Motor neuron (in vitro differentiated cells): ENCODE measurements at regions not wholly inside any gene's neighbourhood (a gene's known extent, or its start where the extent isn't known, plus 50 kb on each side); places are given as distances from the start of the nearest gene placed in this dataset.

Experiments
- ATAC-seq, 8 experiments: fragments of 200-7000 bp; cut with Tn5 transposase; replicated peaks in 6 of 8; 2 replicates each; pipeline ENCODE4 v1.8.0; 2021; ENCODE audit warnings: mild to moderate bottlenecking in 8 of 8, moderate library complexity in 8 of 8
- H3K27ac ChIP-seq, 2 donors: fragments of 250-450 bp; sonication (Bioruptor Pico); 2 replicates each; pipeline ENCODE4 v1.9.0; 2021; ENCODE audit warnings: antibody characterized with exemption in 2 of 2, mild to moderate bottlenecking in 2 of 2, moderate library complexity in 1 of 2
- H3K4me1 ChIP-seq, 2 donors: fragments of 250-450 bp; sonication (Bioruptor Pico); replicated peaks in 1 of 2; 2 replicates each; pipeline ENCODE4 v1.6.1; 2021; ENCODE audit warnings: antibody characterized with exemption in 2 of 2, mild to moderate bottlenecking in 2 of 2, moderate library complexity in 1 of 2
- H3K4me3 ChIP-seq, 5 donors: fragments of 250-450 bp; sonication (Bioruptor Pico); 2 replicates each; pipeline ENCODE4 v1.9.0; 2021; ENCODE audit warnings: antibody characterized with exemption in 5 of 5, mild to moderate bottlenecking in 5 of 5, moderate library complexity in 4 of 5
- WGBS, 10 experiments: fragments of 450-650 bp; shearing (Covaris generic); methylation state at CpG; one replicate each; pipeline ENCODE4 v1.0.0; 2022; 5-methylcytosine and 5-hydroxymethylcytosine counted together
- in situ Hi-C, 9 experiments: fragments of 400-800 bp; cut with MboI; loops; one replicate each; pipeline ENCODE4 v1.15.0; 2021; ENCODE audit warnings: low sequenced_read_pairs in 9 of 9, low pct_unique_long_range_greater_than_20kb in 2 of 9; ENCODE audit not compliant: unreplicated experiment in 9 of 9

DNA sequence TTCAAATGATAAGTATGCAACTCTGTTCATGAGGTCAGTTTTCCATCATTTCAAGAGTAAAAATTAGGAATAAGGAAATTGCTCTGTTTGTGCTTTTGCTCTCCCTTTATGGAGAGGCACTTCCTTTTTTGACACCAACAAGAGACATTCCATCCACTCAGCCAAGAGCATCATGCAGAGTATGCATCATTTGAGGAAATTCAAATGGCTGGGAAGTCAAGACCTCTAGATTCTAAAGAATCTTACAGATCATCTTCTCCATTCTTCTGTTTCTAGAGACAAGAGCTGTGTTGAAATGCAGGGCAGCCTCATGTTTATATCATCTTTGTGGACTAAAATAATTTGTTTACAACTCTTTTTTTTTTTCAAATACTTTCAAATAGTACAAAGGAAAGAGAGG, 669.4 kb downstream of the CDH11 start:
- ATAC-seq, result no peak
- in situ Hi-C loops, result loop anchor here in 1 of 9 experiments (25.0 kb wide), 1 partner anchor 365 kb away; no protein-coding TSS in a partner anchor
- H3K27ac ChIP-seq, result no peak overlapping the region
- H3K4me3 ChIP-seq, result no peak overlapping the region
- H3K4me1 ChIP-seq, result peaks cover 0 to 5% of the 10 kb centered on the region in 2 donors

DNA sequence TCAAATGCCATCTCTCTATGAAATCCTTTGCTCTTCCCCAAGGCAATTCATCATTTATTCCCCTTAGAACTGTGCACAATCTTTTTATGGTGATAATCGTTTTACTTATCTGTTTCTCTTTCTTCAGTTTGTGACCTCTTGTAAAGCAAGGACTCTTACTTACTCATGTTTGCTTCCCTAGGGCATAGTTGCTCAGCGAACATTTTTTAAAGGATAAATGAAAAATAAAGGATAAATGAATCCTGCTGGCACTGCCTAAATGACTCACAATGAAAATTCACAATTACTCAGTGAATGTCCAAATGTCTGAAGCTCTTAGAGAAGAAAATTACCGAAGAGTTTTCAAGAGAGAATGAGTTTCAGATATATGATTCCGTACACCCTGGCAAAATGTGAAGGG, 671.7 kb downstream of the CDH11 start:
- Histone ChIP-seq H3K4me1 (peaks cover 0 to 4% of the 10 kb centered on the region in 2 donors), H3K4me3 (no peak overlapping the region), H3K27ac (no peak overlapping the region)
- peak in 2 of 8 experiments; percentile 29 to 55 for ATAC-seq
- WGBS, 10 experiments, result 0 to 100% (median 79%) methylated on average over 2 to 4 of the region's 4 CpGs
- in situ Hi-C loops, result loop anchor here in 1 of 9 experiments (25.0 kb wide), 1 partner anchor 363 kb away; no protein-coding TSS in a partner anchor

DNA sequence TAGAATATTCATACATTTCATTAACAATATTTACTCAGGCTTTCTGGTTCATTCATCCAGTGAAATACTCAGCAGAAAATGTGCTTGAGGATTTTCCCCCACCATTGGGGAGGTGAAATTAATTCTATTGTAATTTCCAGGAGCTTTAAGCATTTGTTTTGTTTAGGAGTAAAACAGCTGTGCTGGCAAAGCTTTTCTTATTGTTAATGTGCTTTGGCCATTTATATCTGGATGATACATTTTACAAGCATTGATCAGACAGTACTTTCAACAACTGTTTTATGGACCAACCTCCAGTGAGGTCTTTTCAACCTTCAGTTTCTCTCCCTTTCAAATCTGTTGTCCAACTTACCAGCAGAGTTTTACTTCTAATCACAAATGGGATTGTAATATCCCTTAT, 672.4 kb downstream of the CDH11 start:
- no peak overlapping the region for H3K4me3 ChIP-seq
- H3K27ac ChIP-seq, result no peak overlapping the region
- H3K4me1 ChIP-seq, result no peaks in the 10 kb centered on the region
- in situ Hi-C loops, result no loop called here
- ATAC-seq, result peak in 1 of 8 experiments; percentile 71

DNA sequence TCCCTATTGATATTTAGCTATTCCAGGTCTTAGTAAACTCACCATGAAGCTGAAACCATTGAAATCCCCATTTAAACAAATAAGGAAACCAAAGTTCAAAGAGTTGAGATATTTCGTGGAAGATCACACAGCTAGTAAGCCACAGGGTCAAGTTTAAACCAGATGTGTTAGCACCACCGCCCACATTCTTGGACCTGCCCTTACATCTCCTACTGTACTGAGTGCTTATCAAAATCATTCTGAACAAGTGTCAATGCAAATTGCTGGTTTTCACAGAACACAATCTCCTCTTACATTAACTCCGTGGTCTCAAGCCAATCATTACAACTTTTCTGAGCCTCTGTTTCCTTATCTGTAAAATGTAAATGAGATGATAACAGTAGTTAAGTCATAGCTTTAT, 676.2 kb downstream of the CDH11 start:
- H3K27ac ChIP-seq, result no peak overlapping the region
- no peak overlapping the region for H3K4me3 ChIP-seq
- in situ Hi-C loops, result no loop called here
- peak in 2 of 8 experiments; percentile 28 to 78 for ATAC-seq
- no peaks in the 10 kb centered on the region for H3K4me1 ChIP-seq
- WGBS, 10 experiments, result 20 to 100% (median 74%) methylated on average over 1 to 3 of the region's 3 CpGs; no CpG with 5 or more reads in 1 of the 10 experiments

DNA sequence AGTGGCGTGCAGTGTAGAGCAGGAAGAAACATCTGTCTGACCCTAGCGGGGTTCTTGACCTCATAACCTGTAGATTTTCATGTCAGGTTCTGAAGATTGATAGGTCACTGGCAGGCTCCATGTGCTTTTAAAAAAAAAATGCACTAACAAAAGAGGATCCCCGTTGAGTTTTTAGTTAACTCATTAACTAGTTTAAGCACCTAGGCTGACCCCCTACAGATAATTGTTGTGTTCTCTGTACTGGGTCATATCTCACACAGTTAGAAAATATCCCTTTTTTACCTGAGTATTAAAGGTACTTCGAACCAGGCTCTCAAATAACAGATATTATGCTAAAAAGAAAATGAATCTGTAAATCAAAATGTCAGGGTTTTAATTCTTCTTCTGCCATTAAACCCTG, 676.6 kb downstream of the CDH11 start:
- in situ Hi-C loops, result no loop called here
- Histone ChIP-seq H3K27ac (no peak overlapping the region), H3K4me1 (no peaks in the 10 kb centered on the region), H3K4me3 (no peak overlapping the region)
- no peak for ATAC-seq
- WGBS, 10 experiments, result 29 to 100% (median 62%) methylated on average over 1 to 4 of the region's 4 CpGs

DNA sequence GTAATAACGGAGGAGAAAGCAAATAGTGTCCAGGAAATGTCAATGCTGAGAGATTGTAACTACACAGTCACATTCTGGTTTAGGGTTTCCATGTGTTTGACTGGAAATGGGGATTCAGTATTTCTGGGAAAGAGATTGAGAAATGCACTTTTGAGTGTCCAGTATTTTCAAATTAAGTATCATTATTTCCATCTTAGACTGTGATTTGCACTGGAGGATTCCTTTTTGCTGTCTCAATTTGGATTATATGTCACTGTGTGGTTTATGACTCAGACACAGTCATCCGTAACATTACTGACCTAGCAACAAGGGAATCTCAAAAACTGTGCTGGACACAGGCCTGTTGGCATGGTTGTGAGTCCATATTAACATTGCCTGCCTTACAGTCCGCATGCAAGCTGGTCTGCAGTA, 681.4 kb downstream of the CDH11 start:
- 22 to 91% (median 67%) methylated on average over 1 to 3 of the region's 3 CpGs; no CpG with 5 or more reads in 1 of the 10 experiments for WGBS, 10 experiments
- Histone ChIP-seq H3K4me3 (no peak overlapping the region), H3K27ac (no peak overlapping the region), H3K4me1 (no peaks in the 10 kb centered on the region)
- in situ Hi-C loops, result no loop called here
- ATAC-seq, result peak; percentile 36 to 100 (median 63)

DNA sequence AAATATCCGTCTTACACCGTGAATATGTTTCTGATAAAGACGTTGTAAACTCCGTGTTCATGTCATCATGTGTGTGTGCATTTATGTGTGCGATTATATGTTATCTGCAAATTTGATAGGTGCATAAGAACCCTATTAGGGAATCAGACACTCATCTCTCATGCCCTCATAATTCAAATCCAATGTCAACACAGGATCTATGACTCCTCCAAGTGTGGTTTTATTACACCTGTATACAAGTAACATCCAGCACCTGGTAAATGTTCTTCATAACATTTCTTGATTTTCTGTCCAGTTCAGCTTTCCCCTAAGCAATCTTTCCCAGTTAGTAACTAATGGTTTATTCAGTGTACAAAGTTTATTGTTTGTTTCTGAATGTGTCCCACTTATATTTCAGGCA, 681.9 kb downstream of the CDH11 start:
- in situ Hi-C loops, result no loop called here
- H3K27ac ChIP-seq, result no peak overlapping the region
- WGBS, 10 experiments, result 62 to 100% (median 96%) methylated on average over 2 to 5 of the region's 5 CpGs; no CpG with 5 or more reads in 3 of the 10 experiments

DNA sequence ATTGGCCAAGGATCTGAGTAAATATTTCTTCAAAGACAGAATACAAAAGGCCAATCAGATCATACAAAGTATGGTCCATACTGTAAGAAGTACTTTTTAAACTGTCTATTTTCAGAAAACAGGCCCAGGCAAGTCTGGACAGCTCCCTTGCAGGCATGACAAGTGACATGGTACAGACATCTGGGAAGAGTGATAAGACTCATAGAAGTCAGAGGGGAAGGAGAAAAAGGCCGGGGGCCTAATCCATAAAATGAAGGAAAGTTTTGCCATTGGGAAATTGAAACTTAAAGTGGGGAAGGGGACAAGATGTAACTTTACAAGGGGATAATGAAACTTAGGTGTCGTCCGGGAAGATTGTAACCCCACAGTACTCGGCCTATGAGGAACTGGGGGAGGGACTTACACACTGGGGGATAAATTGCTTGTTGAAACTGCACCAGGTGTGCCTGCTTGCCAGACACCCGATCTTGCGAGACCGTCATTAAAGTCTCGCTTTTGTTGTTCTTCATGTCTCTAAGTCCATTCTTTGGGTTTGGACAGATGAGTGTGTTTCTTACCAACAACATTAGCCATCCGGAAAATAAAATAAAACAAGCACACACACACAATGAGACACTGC, 684.0 kb downstream of the CDH11 start:
- WGBS, 10 experiments, result 79 to 100% (median 86%) methylated on average over 1 to 9 of the region's 9 CpGs

More for the DNA sequence above, 681.9 kb downstream of the CDH11 start:
- Histone ChIP-seq H3K4me1 (no peaks in the 10 kb centered on the region), H3K4me3 (no peak overlapping the region)
- no peak for ATAC-seq

DNA sequence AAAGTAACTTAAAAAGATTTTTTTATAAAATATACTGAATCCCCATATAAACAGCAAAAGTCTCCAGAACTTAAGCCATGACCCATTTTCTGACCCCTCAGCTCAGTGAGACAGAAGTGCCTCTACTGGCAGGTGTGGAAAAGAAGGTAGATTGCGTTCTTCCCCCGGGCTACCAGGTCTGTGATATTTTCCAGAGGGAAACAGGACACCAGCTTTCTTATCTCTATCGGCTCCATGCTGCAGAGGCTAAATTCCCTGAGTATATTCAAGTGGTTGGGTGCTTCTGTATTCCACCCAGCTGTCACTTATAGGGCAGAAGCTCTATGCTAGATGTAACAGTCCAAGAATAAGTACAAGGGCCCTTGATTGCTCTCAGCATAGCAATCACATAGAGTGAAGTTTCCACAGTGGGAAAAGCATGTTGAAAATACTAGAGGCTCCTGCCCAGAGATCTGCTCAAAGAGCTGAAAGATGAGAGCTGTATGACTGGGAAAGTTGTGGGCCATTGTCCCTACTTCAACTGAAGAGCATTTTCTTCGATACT, 687.3 kb downstream of the CDH11 start:
- Histone ChIP-seq H3K27ac (no peak overlapping the region), H3K4me1 (no peaks in the 10 kb centered on the region), H3K4me3 (no peak overlapping the region)
- 80 to 100% (median 91%) methylated on average over 1 to 4 of the region's 4 CpGs; no CpG with 5 or more reads in 2 of the 10 experiments for WGBS, 10 experiments
- no peak for ATAC-seq
- in situ Hi-C loops, result no loop called here

More for the DNA sequence above, 684.0 kb downstream of the CDH11 start:
- no peak for ATAC-seq
- Histone ChIP-seq H3K4me1 (no peaks in the 10 kb centered on the region), H3K4me3 (no peak overlapping the region), H3K27ac (no peak overlapping the region)
- in situ Hi-C loops, result no loop called here

DNA sequence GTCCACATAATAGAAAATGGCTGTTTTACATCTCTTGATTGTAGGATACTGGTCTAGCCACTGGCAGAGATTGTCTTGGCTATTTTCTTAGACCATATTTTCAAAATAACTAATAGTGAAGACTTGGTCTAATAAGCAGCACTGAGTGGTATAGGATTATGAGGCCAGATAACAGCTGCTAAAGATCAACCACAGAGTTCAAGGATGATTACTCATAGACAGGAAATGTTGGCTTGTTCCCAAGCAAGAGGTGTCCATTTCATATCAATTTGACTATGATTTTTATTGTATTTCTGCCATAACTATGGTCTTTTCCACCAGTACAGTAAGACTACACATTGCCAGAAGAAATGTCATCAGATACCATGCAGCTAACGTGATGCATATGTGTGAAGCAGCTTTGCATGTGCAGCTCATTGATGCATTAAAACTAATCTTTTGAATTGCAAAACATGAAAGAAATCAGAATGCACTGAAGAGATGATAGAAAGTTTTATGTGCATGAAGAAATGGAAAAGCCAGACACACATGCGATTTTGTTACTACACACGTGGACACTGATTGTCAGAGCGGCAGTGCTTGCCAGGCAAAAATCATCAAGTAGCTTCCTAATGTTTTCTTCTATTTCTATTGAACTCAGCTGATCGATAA, 693.3 kb downstream of the CDH11 start:
- WGBS, 10 experiments, result 0 to 100% (median 80%) methylated on average over 1 to 5 of the region's 5 CpGs
- in situ Hi-C loops, result no loop called here
- Histone ChIP-seq H3K4me3 (no peak overlapping the region), H3K27ac (no peak overlapping the region), H3K4me1 (no peaks in the 10 kb centered on the region)
- ATAC-seq, result peak in 5 of 8 experiments; percentile 15 to 90 (median 81)

DNA sequence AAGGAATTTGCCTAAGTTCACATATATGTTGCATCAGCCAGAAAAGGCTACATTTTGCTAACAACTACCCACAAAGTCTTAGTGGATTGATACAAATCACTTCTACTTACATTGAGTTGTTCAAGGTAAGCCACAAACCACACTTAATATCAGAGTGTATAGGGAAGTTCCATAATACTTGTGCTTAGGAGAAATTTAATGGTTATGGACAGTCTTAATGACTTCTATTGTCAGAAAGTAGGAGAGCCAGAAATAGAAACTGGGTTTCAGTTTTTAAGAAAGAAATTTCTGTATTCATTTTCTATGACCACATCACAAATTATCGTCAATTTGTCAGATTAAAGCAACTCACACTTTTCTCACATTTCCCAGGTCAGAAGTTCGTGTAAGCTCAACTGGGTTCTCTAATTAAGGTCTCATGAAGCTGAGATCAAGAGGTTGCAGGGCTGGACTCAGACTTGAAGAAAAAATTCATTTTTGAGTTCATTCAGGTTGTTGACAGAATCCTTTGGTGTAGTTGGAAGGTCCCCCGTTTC, 695.7 kb downstream of the CDH11 start:
- Histone ChIP-seq H3K4me3 (no peak overlapping the region), H3K27ac (no peak overlapping the region), H3K4me1 (no peaks in the 10 kb centered on the region)
- no peak for ATAC-seq
- 80 to 100% (median 88%) methylated on average over 1 to 3 of the region's 3 CpGs; no CpG with 5 or more reads in 1 of the 10 experiments for WGBS, 10 experiments
- in situ Hi-C loops, result no loop called here

DNA sequence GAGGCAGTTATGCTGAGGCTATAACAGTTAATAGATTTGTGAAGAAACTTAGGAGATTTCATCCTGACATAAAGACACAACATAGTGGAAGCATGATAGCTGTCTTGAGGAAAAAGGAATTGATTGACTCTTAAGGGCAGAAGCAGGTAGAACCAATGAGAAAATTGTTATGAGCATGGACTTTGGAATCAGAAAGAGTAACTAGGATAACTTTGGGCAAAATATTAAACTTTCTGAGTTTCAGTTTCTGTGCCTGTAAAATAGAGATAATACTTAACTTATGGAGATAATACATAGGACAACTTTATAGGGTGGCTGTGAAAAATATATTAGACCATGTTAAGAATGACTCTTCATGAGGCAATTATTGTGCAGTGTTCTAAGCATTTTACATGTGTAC, 696.5 kb downstream of the CDH11 start:
- Histone ChIP-seq H3K4me1 (no peaks in the 10 kb centered on the region), H3K27ac (no peak overlapping the region), H3K4me3 (no peak overlapping the region)
- no peak for ATAC-seq
- in situ Hi-C loops, result no loop called here

DNA sequence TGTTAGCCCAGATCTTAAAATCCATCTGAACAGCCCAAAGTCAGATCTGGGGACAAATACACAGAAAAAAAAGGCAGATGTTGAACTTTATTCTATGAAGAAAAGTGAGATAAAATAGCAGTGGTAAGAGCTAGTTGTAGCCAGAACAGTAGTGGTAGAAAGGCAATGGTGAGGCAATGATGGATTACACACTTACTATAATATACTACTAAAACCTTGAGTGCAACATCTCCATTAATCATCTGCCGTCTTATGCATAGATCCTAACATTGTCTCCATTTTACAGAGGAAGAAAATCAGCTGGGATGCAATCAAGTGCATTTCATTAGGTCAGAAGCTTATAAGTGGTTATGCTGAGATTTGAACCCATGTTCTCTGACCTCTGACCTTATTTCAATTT, 699.6 kb downstream of the CDH11 start:
- no peaks in the 10 kb centered on the region for H3K4me1 ChIP-seq

More for the DNA sequence above, 699.6 kb downstream of the CDH11 start:
- H3K27ac ChIP-seq, result no peak overlapping the region
- no peak overlapping the region for H3K4me3 ChIP-seq
- in situ Hi-C loops, result no loop called here
- WGBS, 10 experiments, result 60 to 100% (median 78%) methylated on average over 1 of the region's 1 CpG; no CpG with 5 or more reads in 3 of the 10 experiments
- ATAC-seq, result peak in 3 of 8 experiments; percentile 32 to 57 (median 50)
